ENCODE measurements at regions not wholly inside any gene's neighbourhood (a gene's known extent, or its start where the extent isn't known, plus 50 kb on each side); places are given as distances from the start of the nearest gene placed in this dataset.

DNA sequence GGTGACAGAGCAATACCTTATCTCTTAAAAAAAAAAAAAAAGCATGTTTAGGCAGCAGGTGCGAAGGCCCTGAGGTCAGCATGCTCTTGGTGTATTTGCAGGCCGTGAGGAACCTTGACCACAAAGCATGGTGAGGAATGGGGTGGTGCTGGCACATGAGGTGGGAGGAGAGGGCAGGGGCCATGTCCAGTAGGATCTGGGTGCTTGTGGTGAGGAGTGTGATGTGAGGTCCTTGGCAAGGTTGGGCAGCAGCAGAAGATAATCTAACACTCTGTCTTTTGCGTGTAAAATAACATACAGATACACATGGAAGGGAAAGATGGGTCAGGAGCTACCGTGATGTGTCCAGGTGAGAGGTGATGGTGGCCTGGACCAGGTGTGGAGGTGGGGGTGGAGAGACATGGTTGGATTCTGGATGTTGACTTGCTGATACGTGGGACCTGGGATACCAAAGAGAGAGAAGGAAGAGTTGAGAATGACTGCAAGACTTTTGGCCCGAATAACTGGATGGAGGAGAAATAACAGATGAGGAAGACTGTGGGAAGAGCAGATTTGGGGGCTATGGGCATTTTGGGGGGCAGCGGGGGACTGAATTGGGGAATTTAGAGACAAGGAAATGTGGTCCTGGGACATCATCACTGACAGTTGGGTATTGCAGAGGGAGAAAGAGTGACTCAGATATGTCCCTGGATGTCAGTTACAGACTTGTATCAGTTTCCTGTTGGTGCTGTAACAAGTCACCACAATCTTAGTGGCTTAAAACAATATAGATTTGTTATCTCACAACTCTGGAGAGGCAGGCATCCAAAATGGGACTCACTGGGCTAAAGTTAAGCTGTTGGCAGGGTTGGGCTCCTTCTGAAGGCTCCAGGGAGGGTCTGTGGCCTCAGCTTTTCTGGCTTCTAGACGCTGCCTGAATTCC lies 274.9 kb downstream of the HAPSTR1 start:
- FAIRE-seq: no peak
- DNase-seq (ENCODE audit: insufficient read length, low spot score): no peak

DNA sequence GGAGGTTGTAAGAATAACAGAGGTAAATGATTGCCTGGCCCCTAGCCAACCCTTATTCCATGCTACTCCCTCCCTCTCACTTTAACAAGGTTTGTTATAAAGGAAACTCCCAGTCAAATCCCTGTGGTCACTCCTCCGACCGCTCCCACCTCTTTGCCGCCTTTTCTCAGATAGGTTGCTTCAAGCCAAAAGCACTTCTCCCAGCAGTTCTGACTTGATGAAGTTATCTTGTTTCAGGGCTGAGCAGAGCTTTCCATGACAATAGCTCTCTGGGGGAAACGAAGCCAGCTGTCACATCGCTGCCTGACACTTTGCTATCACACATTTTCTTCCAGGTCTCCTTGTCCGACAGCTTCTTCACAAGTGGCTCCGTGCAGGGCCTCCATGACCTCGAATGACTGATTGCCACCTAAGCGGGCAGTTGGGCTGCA lies 278.6 kb downstream of the HAPSTR1 start:
- FAIRE-seq: no peak
- no peak for DNase-seq (ENCODE audit: insufficient read length, low spot score)

DNA sequence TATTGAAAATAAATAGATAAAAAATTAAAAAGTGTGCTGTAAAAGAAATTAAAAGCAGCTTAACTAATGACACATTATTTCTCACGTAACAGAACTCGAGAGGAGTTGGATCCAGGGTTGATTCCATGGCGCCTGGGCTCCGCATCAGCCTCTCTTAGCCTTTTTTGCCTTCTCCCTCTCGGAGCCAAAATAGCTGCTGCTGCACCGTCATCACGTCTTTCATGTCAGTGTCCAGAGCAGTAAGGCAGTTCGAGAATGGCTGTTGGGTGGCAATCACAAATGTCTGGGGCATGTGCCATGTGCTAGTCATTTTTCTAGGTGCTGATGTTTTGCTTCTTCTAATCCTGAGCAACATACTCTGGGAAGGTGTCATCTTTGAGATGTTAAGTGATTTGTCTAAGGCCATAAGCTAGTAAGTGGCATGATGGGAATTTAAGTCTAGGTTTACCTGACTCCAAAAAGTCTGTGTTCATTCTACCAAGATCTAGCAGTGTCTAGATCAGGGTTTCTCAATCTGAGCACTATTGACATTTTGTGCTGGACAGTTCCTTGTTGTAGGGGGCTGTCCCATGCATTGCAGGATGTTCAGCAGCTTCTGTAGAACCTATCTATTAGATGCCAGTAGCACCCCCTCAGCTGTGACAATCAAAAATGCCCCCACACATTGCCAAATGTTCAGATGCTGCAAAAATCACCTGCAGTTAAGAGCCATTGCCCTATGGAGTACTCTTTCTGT lies 280.4 kb downstream of the HAPSTR1 start:
- FAIRE-seq: no peak
- DNase-seq (ENCODE audit: insufficient read length, low spot score): no peak

- FAIRE-seq: no peak
Observed at GRCh38 chr16:9372934-9373890, 281.8 kb downstream of the HAPSTR1 start.

GRCh38 chr16:9374061-9374460 lies 282.6 kb downstream of the HAPSTR1 start:
- DNase-seq (ENCODE audit: insufficient read length, low spot score): no peak
- no peak for FAIRE-seq

More at GRCh38 chr16:9372934-9373890, 281.8 kb downstream of the HAPSTR1 start:
- no peak for DNase-seq (ENCODE audit: insufficient read length, low spot score)

DNA sequence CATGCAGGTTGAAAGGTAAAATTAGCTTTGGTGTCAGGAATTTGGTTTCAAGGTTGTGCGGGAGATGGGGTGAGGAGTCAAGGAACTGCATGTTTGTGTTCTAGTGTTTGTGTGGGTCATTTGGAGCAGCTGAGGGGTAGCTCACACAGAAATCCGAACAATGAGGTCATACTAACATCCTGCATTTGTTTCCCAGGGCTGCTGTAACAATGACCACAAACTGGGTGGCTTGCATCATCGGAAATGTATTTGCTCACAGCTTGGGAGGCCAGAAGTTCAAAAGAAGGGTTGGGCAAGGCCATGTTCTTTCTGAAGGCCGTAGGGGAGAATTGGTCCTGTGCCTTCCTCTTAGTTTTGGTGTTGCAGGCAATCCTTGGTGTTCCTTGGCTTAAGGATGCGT lies 287.4 kb downstream of the HAPSTR1 start:
- no peak for DNase-seq (ENCODE audit: insufficient read length, low spot score)

DNA sequence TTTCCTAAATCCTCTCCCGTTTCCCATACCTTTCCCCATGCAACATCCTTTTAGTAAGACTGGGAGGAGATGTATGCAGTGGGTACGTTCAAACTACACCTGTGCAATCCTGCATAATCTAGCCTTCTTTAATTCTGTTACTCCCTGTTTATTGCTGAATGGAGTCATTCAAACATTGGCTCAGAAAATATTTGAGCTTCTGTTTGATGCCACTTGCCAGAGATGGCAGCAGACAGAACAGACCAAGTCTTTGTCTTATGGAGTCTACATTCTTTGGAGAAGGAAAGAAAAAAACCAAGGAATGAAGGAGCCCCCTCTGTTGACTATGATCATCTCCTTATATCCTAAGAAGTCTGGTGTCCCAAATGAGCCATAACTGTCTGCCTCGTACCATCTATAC lies 288.8 kb downstream of the HAPSTR1 start:
- DNase-seq (ENCODE audit: insufficient read length, low spot score) (no peak), FAIRE-seq (no peak)

More for the DNA sequence above, 287.4 kb downstream of the HAPSTR1 start:
- peak; percentile 37 for FAIRE-seq

- DNase-seq (ENCODE audit: insufficient read length, low spot score): no peak
- FAIRE-seq: no peak
Observed at GRCh38 chr16:9381399-9381798, 290.0 kb downstream of the HAPSTR1 start.

GRCh38 chr16:9381905-9382304 lies 290.5 kb downstream of the HAPSTR1 start:
- DNase-seq (ENCODE audit: insufficient read length, low spot score) (no peak), FAIRE-seq (no peak)

GRCh38 chr16:9383281-9383680 lies 291.8 kb downstream of the HAPSTR1 start:
- DNase-seq (ENCODE audit: insufficient read length, low spot score): no peak
- no peak for FAIRE-seq

GRCh38 chr16:9384141-9384540 lies 292.7 kb downstream of the HAPSTR1 start:
- FAIRE-seq (no peak), DNase-seq (ENCODE audit: insufficient read length, low spot score) (no peak)

- FAIRE-seq: no peak
- DNase-seq (ENCODE audit: insufficient read length, low spot score): no peak
Observed at GRCh38 chr16:9389543-9390207, 298.2 kb downstream of the HAPSTR1 start.

- DNase-seq (ENCODE audit: insufficient read length, low spot score) (no peak), FAIRE-seq (no peak)
Observed at GRCh38 chr16:9392956-9393355, 301.5 kb downstream of the HAPSTR1 start.

DNA sequence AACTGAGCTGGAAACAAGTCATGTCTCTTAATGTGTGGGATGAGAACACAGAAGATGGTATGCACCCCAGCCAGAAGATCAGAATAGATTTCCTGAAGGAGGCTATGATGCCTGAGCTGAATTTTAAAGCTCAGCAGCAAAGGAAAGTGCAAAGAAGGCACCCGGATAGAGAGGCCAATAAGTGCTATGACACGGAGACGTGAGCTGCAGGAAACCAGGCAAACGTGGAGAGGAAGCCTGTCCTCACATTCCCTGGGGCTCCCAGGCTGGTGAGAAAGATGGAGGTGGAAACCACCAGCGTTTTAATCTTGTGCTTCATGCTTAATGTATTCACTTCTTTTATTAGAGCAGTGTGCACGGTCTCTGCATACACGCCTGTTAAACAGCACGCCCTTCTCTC lies 302.1 kb downstream of the HAPSTR1 start:
- FAIRE-seq (no peak), DNase-seq (ENCODE audit: insufficient read length, low spot score) (no peak)

GRCh38 chr16:9395958-9396359 lies 304.5 kb downstream of the HAPSTR1 start:
- DNase-seq (ENCODE audit: insufficient read length, low spot score) (no peak), FAIRE-seq (no peak)

DNA sequence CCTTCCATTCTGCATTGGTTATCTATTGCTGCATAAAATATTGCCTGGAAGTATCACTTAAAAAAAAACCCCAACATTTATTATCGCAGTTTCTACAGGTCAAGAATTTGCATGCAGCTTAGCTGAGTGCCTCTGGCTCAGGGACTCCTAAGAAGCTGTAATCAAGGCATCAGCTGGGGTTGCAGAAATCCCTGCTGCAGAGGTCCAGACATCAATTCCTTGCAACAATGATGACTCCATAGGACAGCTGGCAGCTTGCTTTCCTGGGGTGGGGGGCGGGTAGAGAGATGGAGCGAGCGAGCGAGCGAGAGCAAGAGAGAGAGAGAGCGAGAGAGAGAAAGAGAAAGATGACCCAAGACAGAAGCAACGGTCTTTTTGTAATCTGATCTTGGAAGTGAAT lies 308.1 kb downstream of the HAPSTR1 start:
- FAIRE-seq (no peak), DNase-seq (ENCODE audit: insufficient read length, low spot score) (no peak)

DNA sequence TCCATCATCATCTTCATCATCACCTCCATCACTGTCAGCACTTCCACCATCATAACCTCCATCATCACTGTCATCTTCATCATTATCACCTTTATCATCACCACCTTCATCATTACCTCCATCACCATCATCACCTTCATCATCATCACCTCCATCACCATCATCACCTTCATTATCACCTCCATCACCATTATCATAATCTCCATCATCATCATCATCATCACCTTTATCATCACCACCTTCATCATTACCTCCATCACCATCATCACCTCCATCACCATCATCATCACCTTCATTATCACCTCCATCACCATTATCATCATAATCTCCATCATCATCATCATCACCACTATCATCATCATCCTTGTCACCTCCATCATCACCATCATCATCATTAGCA lies 309.7 kb downstream of the HAPSTR1 start:
- DNase-seq (ENCODE audit: insufficient read length, low spot score) (no peak), FAIRE-seq (no peak)

DNA sequence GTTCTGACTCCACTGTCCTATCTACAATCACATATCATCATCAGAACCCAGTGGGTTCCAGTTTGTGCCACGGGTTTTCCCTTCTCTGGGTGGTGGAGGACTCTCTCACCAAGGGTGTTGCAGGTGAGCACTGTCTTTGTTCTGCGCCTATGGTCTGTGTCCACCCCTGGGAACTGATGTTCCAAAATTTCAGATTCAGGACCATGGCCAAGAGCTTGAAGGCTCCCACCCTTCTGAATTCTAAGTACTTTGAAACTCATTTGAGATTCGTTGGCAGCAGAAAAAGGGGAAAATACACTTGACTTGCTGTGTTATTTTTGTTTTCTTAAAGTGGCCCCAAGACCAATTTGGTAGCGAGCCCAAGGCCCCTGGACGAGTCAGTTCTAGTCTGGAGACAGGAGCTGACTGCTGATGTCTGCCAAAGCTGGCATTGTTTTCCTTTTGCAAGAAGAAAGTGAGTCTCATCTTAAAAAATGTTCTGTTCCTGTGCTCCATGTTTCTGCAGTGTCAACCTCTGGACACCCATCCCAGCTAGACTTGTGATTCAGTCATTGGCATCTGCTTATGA lies 310.9 kb downstream of the HAPSTR1 start:
- FAIRE-seq (no peak), DNase-seq (ENCODE audit: insufficient read length, low spot score) (no peak)

- DNase-seq (ENCODE audit: insufficient read length, low spot score) (no peak), FAIRE-seq (no peak)
Observed at GRCh38 chr16:9404811-9405210, 313.4 kb downstream of the HAPSTR1 start.

Data from GM19239 (cell line).